ENCODE measurements at regions not wholly inside any gene's neighbourhood (a gene's known extent, or its start where the extent isn't known, plus 50 kb on each side); places are given as distances from the start of the nearest gene placed in this dataset.
A peak's percentile ranks its signal among the peaks of the same experiment; 100 is the strongest.

DNA sequence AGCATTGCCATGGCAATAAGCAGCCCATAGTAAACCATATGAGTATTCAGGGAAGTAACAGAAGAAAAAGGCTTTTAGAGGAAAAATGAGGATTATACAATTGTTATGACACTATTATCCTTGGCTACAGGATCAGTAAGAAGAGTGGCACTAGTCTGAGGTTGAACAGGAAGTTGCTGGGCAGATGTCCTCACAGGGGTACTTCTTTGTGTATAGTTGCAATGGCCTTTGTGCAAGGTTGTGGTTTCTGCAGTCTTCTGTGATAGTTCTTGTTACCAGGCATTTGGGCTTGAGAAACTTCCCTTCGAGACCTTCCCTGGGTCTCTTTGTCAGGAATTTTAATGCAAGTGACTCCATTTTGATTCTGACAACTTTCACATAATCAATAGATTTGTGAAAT, 100.6 kb upstream of the ATP11B start:
- intact Hi-C loops (cut with DNase I): no loop called here
- no peak for DNase-seq (ENCODE audit: missing footprints)
- ATAC-seq: no peak

DNA sequence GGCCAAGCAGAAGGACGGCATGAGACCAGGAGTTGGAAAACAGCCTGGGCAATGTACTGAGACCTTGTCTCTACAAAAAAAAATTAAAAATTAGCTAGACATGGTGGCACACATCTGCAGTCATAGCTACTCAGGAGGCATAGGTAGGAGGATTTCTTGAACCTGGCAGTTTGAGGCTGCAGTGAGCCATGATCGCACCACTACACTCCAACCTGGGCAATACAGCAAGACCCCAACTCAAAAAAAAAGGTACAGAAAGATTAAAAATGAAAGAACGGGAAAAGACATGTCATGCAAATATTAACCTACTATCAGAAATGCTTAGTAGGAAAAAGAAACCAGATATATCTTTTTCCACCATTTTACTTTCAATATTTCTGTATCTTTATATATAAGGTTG, 99.6 kb upstream of the ATP11B start:
- intact Hi-C loops (cut with DNase I): no loop called here
- no peak for ATAC-seq
- DNase-seq (ENCODE audit: missing footprints): no peak

DNA sequence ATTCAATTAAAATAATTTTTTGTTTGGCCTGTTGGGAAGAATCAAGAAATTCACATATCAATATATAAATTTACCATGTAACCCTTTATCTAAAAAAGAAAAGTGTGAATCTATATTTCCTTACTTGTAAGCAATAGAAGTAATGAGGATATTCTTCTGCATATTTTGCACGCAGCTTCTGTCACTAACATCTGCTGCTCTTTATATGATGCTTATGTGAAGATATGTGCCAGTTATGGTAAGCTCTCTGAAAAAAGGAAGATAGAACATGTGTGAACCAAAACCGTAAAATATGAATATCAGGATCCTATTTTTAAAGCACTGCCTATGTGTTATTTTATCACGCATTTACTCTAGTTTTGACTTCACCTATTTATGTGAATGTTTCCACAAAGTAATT, 96.4 kb upstream of the ATP11B start:
- ATAC-seq (no peak), DNase-seq (ENCODE audit: missing footprints) (no peak)
- intact Hi-C loops (cut with DNase I): no loop called here

DNA sequence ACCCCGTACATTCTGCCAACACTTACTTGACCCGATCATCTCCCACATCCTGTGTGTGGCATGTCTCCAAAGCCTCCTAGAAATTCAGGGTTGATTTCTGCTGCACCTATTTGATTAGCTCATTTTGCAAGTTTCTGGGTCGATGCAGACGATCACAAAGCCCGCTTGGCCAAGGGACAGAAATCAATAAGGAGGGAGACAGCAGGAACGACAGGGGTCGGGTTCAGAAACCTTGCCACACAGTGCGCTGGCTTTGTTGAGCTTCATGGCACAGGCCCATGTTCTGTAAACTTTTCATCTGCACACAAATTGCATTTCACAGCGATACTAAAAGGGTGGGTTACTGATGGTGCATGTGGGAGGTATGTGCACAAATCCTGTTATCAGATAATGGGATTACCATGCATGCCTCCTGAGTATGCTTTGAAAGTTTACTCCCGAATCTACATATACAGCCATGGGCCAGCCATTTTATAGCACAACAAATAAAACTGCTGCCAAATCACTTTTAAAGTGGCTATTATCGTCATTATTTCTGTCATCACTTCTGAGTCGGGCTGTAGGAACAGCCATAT, 95.9 kb upstream of the ATP11B start:
- ATAC-seq (no peak), DNase-seq (ENCODE audit: missing footprints) (no peak)
- intact Hi-C loops (cut with DNase I): no loop called here

DNA sequence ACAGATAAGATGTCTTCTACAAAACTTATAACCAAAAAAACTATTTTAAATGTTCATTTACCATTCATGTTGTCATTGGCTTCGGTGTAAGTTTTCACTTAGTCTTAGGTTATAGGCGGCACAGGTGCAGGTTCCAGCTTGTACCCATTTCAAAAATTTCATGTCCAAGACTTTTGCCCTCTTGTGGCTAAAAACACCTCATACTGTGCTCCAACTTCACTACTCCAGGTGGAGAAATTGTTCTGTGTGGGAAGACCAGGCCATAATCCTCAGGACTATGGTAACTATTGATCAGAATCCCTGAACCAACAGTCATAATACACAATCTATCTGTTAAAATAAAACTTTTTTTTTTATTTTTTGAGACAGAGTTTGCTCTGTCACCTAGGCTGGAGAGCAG, 95.2 kb upstream of the ATP11B start:
- intact Hi-C loops (cut with DNase I): no loop called here
- no peak for DNase-seq (ENCODE audit: missing footprints)
- ATAC-seq: no peak

DNA sequence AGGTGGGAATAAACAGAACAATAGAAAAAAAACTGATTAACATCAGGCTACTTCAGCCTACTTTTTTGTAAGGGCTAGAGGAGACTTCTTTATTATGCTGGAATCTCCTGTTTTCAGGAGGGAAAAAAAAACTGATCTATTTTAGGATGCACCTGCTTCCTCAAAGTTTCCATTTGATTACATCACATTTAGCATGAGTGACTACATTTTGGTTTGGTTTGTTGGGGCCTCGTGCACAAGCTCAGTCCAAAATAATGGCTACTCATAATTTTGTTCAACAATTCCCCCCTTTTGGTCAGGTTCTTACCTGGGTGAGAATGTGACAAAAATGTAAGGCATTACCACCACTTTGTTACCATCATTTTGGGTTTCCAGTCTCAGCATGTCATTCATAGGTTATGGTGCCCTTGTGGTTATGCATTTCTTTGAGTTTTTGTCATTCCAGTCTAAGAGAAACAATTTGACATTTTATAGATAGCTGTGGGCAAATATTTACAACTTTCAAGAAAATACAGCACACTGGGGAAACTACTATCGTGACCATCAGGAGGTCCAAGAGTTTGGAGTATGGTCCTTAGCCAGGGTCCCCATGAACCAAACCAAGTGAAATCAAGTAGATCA, 93.6 kb upstream of the ATP11B start:
- intact Hi-C loops (cut with DNase I): no loop called here
- ATAC-seq: no peak
- no peak for DNase-seq (ENCODE audit: missing footprints)

DNA sequence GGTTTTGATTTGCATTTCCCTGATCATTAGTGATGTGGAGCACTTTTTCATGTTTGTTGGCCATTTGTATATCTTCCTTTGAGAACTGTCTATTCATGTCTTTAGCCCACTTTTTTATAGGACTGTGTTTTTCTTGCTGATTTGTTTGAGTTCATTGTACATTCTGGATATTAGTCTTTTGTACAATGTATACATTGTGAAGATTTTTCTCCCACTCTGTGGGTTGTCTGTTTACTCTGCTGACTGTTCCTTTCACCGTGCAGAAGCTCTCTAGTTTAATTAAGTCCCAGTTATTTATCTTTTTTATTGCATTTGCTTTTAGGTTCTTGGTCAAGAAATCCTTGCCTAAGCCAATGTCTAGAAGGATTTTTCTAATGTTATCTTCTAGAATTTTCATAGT, 91.1 kb upstream of the ATP11B start:
- ATAC-seq (no peak), DNase-seq (ENCODE audit: missing footprints) (no peak)
- intact Hi-C loops (cut with DNase I): no loop called here

DNA sequence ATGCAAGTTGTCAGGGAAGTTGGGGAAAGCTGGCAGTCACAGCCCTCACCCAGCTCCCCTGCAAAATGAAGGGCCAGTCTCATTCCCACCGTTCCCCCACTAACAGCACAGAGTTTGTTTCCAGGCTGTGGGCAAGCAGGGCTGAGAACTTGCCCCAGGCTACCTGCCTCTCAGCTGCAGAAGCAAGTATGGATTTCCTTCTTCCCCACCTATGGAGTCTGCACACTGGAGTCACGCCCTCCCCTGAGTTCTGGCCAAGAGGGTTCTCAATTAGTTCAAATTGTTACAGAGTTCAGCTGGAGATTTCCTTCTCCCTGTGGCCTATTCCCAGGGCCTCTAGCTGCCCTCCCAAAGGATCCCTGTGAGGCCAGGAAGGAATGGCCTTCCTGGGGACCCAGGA, 90.1 kb upstream of the ATP11B start:
- intact Hi-C loops (cut with DNase I): no loop called here
- no peak for DNase-seq (ENCODE audit: missing footprints)
- no peak for ATAC-seq

DNA sequence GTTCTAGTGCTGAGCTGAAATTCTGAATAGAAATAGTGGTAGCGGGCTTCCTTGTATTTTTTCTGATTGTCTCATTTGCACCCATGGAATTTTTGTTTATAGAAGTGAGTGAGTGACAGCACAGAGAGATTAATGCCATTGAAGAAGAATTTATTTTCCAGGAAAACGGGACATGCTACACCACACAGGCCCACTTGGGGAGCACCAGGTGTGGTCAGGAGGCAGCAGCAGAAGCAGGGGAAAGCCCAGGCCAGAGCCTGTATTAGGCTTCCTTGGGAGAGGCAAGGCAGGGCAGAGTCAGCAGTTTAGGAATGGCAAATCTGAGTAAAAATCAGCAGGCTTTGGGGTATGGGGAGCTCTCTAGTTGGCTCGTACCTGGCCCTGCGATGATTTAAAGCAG, 88.4 kb upstream of the ATP11B start:
- DNase-seq (ENCODE audit: missing footprints): no peak
- ATAC-seq: no peak
- intact Hi-C loops (cut with DNase I): no loop called here

DNA sequence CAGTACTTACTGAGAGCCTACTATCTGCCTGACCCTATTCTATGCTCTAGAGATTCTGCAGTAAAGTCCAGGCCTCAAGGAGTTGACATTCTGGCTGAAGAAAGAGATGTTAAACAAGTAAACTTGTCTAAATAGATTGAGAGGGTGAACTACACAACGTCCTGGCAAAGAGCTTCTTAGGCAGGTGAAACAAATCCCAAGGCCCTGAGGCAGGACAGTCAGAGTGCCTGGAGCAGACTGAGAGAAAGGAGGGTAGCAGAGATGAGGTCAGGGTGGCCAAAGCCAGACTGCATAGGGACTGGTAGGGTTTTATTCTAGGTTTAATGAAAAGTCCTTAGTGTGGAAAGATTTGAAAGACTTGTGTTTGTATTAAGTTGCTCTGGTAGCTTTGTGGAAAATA, 84.5 kb upstream of the ATP11B start:
- intact Hi-C loops (cut with DNase I): no loop called here
- ATAC-seq (no peak), DNase-seq (ENCODE audit: missing footprints) (no peak)

DNA sequence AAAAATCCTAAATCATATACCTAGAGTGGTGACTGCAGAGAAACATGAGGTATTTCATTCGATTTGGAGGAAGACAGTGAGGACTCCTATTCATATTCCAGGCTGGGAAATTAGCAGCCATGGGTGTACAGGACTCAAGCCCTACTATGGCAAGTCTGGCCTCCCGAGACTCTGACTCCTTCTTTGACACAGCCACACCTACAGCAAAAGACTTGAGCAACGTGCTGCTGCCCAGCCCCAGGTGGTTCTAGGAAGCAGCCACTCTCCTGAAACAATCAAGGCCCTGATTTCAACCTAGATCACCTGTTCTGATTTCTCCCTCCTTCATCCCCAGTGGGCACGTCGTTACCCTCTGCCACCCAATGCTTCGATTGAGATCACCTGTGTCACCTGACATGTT, 84.0 kb upstream of the ATP11B start:
- DNase-seq (ENCODE audit: missing footprints) (no peak), ATAC-seq (no peak)
- intact Hi-C loops (cut with DNase I): no loop called here

DNA sequence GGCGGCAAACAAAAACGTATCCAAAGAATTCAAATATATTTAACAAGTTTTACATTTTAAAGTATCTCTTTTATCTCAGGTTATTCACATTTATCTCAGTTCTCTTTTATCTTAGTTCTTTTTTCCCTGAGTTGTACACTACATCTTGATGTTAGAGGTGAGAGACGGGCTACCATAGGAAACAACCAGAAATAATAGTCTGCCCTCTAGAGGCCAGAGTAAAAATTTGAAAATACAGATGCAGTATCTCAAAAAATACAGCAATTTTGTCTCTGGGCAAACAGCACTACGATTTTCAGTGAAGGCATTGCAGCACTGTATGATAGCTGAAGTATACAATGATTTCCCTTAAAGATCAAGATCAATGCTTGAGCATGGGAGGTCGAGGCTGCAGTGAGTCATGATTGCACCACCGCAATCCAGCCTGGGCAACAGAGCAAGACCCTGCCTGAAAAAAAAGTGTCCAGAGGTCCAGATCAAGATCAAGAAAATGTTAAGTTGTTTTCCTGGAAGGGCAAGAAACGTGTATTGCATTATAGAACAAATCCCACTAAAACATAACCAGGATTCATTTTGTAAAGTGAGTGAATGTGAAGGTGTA, 82.6 kb upstream of the ATP11B start:
- ATAC-seq (no peak), DNase-seq (ENCODE audit: missing footprints) (no peak)
- intact Hi-C loops (cut with DNase I): no loop called here

DNA sequence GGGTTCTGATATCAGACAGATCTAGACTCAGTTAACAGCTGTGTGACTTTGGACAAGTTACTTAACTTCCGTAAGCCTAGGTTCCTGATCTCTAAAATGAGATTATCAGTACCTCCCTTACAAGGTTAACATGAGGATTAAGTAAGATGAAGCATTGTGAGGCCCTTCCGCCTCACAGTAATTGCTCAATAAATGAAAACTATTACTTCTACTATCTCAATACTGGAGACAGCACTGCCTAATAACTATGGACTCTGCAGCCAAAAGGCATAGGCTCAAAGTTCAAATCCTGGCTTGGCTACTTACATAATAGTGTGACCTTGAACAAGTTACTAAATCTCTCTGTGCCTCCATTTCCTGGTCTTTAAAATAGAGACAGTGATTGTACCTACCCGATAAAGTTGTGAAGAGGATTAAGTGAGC, 82.0 kb upstream of the ATP11B start:
- DNase-seq (ENCODE audit: missing footprints) (no peak), ATAC-seq (no peak)
- intact Hi-C loops (cut with DNase I): no loop called here

DNA sequence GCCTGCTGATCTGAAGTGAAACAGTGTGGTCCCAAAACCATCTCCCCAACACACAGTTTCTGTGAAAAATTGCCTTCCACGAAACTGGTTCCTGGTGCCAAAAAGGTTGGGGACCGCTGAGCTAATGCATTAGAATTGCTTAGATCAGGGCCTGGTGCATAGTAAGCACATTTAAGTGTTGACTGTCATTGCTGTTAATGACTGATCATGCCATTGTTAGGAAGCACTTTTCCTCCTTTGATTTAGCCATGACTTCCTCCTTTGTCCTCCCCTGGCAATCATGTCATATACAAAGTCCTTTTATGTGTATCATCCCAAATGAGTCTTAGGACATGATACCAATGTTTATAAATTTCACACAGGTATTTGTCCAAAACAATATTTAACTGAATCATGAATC, 81.5 kb upstream of the ATP11B start:
- intact Hi-C loops (cut with DNase I): no loop called here
- ATAC-seq (no peak), DNase-seq (ENCODE audit: missing footprints) (no peak)

DNA sequence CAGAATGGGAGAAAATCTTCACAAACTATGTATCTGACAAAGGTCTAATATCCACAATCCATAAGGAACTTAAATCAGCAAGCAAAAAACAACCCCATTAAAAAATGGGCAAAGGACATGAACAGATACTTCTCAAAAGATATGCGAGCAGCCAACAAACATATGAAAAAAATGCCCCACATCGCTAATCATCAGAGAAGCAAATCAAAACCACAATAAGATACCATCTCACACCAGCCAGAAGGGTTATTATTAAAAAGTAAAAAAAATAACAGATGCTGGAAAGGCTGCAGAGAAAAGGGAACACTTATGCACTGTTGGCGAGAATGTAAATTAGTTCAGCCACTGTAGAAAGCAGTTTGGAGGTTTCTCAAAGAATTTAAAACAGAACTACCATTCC, 80.2 kb upstream of the ATP11B start:
- DNase-seq (ENCODE audit: missing footprints) (no peak), ATAC-seq (no peak)
- intact Hi-C loops (cut with DNase I): no loop called here

DNA sequence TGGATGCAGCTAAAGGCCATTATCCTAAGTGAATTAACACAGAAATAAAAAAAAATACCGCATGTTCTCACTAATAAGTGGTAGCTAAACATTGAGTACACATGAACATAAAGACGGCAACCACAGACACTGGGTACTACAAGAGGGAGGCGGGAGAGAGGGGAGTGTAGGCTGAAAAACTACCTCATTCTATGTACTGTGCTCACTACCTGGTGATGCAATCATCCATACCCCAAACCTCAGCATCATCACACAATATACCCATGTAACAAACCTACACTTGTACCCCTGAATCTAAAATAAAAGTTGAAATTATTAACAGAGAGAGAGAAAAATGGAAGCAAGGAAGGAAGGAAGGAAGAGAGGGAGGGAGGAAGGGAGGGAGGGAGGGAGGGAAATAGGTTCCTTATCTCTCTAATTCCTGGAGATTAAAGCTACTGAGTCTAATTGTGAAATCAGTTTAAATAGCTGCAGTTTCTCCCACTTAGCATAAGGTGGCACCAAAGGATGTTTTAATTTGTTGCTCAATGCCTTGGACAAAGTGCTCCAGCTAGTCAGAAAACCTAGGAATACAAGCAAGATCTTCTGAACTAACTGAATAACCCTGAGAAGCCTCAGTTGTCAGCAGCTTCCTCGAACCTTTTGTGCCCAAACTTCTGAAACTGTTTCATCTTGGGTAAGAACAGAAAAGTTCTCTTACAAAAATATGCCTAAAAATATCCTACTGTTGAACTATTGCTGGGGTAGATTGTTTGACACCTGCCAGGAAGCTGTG, 79.4 kb upstream of the ATP11B start:
- ATAC-seq (peak; percentile 86), DNase-seq (ENCODE audit: missing footprints) (no peak)
- intact Hi-C loops (cut with DNase I): loop anchor here (2.0 kb wide), 1 partner anchor 123 kb away; no protein-coding TSS in a partner anchor

DNA sequence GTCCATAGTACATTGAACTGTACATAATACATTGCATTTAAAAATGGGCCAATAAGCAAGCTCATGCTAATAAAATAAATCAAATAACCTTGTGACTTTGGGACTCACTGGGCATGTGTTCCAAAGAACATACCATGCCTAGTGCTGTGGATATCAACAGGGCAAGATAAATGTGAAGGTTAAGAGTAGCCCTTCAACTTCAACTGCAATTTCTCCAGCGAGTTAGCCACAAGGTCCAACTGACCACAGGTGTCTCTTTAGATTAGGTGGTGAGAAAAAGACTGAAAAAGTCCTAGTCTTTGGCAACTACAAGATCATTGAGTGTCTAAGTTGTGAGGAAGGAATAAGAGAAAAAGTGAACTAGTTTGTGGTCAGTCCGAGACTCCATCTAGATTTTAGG, 78.3 kb upstream of the ATP11B start:
- peak; percentile 68 for ATAC-seq
- no peak for DNase-seq (ENCODE audit: missing footprints)
- intact Hi-C loops (cut with DNase I): loop anchor here (2.0 kb wide), 1 partner anchor 122 kb away; no protein-coding TSS in a partner anchor

DNA sequence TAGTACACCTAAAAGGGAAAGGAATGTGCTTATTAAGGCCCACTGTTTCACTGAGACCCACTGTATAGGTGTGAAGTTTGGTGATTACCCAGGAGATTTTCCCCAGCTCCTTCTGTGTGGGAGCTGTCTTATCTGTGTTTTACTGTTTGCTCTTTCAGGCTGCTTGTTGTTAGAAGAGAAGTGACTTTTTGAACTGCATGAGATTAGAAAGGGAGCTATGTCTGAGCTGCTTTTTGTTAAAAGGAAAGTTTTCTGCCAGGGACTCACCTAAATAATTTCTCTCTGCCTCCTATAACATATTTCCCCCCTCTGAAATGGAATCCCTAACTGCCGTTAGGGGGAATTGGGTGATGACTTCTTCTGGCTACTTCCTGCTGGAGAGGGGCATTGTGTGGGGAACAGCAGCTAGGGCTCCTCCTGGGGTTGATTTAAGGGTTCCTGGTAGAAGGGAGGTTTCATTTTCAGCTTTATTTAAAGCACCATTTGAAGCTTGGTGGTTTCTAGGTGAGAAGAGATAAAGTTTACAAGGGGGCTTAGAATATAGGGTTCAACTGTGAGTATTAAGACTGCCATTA, 77.1 kb upstream of the ATP11B start:
- ATAC-seq (no peak), DNase-seq (ENCODE audit: missing footprints) (no peak)
- intact Hi-C loops (cut with DNase I): loop anchor here (2.0 kb wide), 1 partner anchor 77 kb away; the partner anchor contains the start of gene ATP11B

DNA sequence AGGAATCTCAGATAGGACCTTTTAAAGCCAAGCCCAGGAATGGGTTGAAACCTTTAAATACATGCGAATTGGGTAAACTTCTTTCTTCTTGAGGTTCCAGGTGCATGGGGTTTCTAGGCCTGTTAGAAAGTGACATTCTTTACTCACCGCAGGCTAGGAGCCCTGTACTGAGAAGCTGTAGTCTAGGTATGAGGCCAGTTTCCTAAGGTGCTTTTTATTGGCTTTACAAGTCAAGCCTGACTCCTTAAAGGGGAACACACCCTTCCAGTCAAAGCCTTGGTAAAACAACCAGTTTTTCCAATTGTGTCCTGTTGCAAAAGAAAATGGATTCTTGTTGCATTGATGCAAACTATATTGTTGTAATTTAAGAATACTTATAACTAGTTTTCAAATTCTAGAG, 76.1 kb upstream of the ATP11B start:
- no peak for ATAC-seq
- DNase-seq (ENCODE audit: missing footprints): no peak
- intact Hi-C loops (cut with DNase I): loop anchor here (2.0 kb wide), 1 partner anchor 76 kb away; the partner anchor contains the start of gene ATP11B

DNA sequence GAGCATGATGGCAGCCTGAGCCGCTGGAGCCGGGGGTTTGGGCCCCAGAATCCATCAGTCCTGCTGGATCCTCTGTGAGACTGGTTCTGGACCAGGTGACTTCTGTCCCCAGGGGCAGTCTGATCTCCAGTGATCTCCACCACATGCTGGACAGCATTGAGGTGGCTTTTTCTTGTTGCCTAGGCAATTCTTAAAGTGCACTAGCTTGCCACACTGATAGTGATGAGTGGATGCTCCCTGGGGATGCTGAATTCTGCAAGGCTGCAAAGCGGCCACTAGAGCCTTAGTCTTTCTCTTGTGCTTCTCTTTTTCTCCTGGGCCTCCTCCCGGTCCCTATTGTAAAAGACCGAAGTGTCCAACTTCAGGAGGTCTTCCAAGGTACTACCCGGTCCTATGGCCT, 70.4 kb upstream of the ATP11B start:
- ATAC-seq (no peak), DNase-seq (ENCODE audit: missing footprints) (no peak)
- intact Hi-C loops (cut with DNase I): no loop called here

Measured in Right ventricle myocardium inferior (tissue), 1 donor.